ENCODE measurements at regions not wholly inside any gene's neighbourhood (a gene's known extent, or its start where the extent isn't known, plus 50 kb on each side); places are given as distances from the start of the nearest gene placed in this dataset.

DNA sequence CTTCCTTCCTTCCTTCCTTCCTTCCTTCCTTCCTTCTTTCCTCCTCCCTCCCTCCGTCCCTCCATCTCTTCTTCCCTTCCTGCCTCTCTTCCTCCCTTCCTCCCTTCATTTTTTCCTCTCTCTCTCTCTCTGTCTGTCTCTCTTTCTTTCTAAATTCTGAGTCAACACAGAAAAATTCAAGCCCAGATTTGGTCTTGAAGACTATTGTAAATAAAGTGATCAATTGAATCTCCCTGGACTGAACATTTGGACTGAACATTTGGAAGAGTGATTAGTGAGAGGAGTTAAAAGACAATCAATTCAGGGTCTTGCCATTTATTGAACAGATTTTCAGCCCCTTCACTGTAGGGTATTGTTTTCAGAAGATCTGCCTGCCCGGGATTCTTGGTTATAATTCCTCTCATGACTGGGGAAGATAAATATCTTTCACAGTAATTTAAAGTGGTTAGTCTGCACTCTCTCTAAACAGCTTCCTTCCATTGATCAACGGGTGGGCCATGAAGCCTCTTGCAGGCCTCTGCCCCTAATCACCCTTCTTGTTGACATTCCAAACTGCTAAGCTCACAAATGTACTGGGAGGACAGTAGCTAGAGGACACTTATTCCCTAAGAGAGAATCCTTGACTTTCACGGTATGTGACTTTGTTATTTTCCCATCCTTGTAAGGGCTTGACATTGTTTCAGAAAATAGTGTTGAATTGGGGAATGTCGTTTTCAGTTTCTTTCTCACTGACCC, 101.7 kb upstream of the BMP2 start:
- Mint-ChIP-seq H3K27ac (ENCODE audit: unreplicated experiment) (no peak overlapping the region), H3K4me1 (peaks cover 13% of the 10 kb centered on the region), H3K27me3 (ENCODE audit: low read depth) (no peaks in the 10 kb centered on the region), H3K9me3 (peaks cover 2% of the 10 kb centered on the region), H3K36me3 (ENCODE audit: low read depth) (no peaks in the 10 kb centered on the region), H3K4me3 (no peak overlapping the region)
- DNase-seq (ENCODE audit: low read depth, low spot score): no peak
- TF ChIP-seq, protein P1, sequence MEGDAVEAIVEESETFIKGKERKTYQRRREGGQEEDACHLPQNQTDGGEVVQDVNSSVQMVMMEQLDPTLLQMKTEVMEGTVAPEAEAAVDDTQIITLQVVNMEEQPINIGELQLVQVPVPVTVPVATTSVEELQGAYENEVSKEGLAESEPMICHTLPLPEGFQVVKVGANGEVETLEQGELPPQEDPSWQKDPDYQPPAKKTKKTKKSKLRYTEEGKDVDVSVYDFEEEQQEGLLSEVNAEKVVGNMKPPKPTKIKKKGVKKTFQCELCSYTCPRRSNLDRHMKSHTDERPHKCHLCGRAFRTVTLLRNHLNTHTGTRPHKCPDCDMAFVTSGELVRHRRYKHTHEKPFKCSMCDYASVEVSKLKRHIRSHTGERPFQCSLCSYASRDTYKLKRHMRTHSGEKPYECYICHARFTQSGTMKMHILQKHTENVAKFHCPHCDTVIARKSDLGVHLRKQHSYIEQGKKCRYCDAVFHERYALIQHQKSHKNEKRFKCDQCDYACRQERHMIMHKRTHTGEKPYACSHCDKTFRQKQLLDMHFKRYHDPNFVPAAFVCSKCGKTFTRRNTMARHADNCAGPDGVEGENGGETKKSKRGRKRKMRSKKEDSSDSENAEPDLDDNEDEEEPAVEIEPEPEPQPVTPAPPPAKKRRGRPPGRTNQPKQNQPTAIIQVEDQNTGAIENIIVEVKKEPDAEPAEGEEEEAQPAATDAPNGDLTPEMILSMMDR (conservative IDR thresholded peaks at IDR 0.05): no peak

DNA sequence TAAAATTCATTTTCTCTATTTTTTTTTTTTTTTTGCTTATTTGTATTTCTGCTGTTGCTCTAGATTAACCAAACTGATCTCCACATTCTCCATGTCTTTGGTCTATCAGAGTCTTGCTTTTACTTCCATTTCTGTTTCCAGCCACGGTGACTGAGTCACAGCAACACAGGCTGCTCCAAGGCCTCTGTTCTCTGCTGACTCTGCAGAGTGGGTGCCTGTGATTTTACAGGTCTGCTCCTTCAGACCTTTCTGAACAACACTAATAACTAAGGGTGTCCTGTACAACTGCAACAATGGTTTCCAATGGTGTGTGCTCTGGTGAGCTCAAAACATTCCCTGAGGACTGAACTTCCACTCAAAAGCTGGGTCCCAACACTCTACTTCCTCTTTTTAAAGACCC, 102.3 kb upstream of the BMP2 start:
- TF ChIP-seq, protein P1 (conservative IDR thresholded peaks at IDR 0.05): no peak
- H3K4me1 Mint-ChIP-seq: peaks cover 13% of the 10 kb centered on the region
- H3K4me3 Mint-ChIP-seq: no peak overlapping the region
- peaks cover 2% of the 10 kb centered on the region for H3K9me3 Mint-ChIP-seq
- DNase-seq (ENCODE audit: low read depth, low spot score): no peak
- no peaks in the 10 kb centered on the region for H3K27me3 Mint-ChIP-seq (ENCODE audit: low read depth)
- H3K36me3 Mint-ChIP-seq (ENCODE audit: low read depth): no peaks in the 10 kb centered on the region
- no peak overlapping the region for H3K27ac Mint-ChIP-seq (ENCODE audit: unreplicated experiment)

DNA sequence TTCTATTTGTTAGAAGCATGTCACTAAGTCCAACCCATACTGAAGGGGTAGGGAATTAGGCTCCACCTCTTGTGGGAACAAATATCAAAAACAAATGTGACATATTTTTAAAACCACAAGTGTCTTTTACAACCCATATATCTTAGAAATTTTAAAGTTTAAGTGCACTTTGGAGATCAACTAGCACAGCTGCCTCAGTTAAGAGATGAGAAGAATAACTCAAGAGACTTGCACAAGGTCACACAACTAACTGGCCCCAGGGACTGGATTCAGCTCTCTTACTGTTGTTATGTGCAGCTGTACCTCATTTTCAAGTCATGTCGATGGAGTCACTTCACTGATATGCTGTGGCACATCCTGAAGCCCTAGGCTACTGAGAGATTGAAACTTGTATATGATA, 102.9 kb upstream of the BMP2 start:
- no peak for DNase-seq (ENCODE audit: low read depth, low spot score)
- H3K36me3 Mint-ChIP-seq (ENCODE audit: low read depth): no peaks in the 10 kb centered on the region
- H3K27me3 Mint-ChIP-seq (ENCODE audit: low read depth): no peaks in the 10 kb centered on the region
- no peak overlapping the region for H3K4me3 Mint-ChIP-seq
- H3K27ac Mint-ChIP-seq (ENCODE audit: unreplicated experiment): no peak overlapping the region
- TF ChIP-seq, protein P1 (conservative IDR thresholded peaks at IDR 0.05): no peak
- H3K9me3 Mint-ChIP-seq: peaks cover 2% of the 10 kb centered on the region
- peaks cover 13% of the 10 kb centered on the region for H3K4me1 Mint-ChIP-seq

- peaks cover 2% of the 10 kb centered on the region for H3K9me3 Mint-ChIP-seq
- TF ChIP-seq, protein P1 (conservative IDR thresholded peaks at IDR 0.05): no peak
- no peak overlapping the region for H3K4me3 Mint-ChIP-seq
Measured at GRCh38 chr20:6663751-6664388, 103.6 kb upstream of the BMP2 start.

DNA sequence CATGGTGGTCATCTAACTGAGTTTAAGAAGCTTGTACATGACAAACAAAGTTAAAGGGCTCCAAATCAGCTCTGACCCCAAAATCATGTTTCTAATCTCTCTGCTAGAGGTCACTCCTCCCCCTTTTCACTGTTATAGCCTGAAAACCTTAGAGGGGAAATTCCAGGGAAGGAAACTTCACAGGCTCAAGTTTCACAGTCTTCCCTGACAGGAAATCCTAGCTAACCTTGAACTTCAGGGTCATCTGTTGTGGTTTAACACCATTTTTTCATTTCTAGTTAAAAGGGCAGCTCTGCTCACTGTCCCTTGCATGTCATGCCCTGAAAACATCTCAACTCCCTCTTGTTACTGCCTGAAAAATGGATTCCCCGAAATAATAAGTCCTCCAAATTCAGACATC, 104.4 kb upstream of the BMP2 start:
- Mint-ChIP-seq H3K4me3 (no peak overlapping the region), H3K27ac (ENCODE audit: unreplicated experiment) (no peak overlapping the region), H3K36me3 (ENCODE audit: low read depth) (no peaks in the 10 kb centered on the region), H3K27me3 (ENCODE audit: low read depth) (no peaks in the 10 kb centered on the region), H3K4me1 (peaks cover 13% of the 10 kb centered on the region), H3K9me3 (peaks cover 2% of the 10 kb centered on the region)
- DNase-seq (ENCODE audit: low read depth, low spot score): no peak
- TF ChIP-seq, protein P1 (conservative IDR thresholded peaks at IDR 0.05): no peak

More at GRCh38 chr20:6663751-6664388, 103.6 kb upstream of the BMP2 start:
- Mint-ChIP-seq H3K27me3 (ENCODE audit: low read depth) (no peaks in the 10 kb centered on the region), H3K27ac (ENCODE audit: unreplicated experiment) (no peak overlapping the region), H3K36me3 (ENCODE audit: low read depth) (no peaks in the 10 kb centered on the region), H3K4me1 (peaks cover 13% of the 10 kb centered on the region)
- no peak for DNase-seq (ENCODE audit: low read depth, low spot score)
